SK-N-SH treated with all-trans-retinoic acid at 6 μM for 48 hours (cell line): ENCODE measurements at regions not wholly inside any gene's neighbourhood (a gene's known extent, or its start where the extent isn't known, plus 50 kb on each side); places are given as distances from the start of the nearest gene placed in this dataset.
A peak's percentile ranks its signal among the peaks of the same experiment; 100 is the strongest.

Source experiments
- ATAC-seq: fragments of 200-7000 bp; cut with Tn5 transposase; 3 replicates; pipeline ENCODE4 v1.9.1; 2020; ENCODE audit warnings: mild to moderate bottlenecking, moderate library complexity
- ARNTL ChIP-seq: fragments of 450-650 bp; formaldehyde crosslinking; IDR thresholded peaks from 2 replicates; pipeline ENCODE4 v1.5.0; 2020; ENCODE audit warnings: low read depth, mild to moderate bottlenecking, moderate library complexity, borderline replicate concordance
- BACH2 ChIP-seq: fragments of 250-450 bp; sonication (Bioruptor Pico); IDR thresholded peaks from 2 replicates; pipeline ENCODE4 v1.9.0; 2021; ENCODE audit warnings: mild to moderate bottlenecking, borderline replicate concordance
- CSDC2 ChIP-seq: fragments of 250-450 bp; sonication (Bioruptor Pico); IDR thresholded peaks from 2 replicates; pipeline ENCODE4 v1.5.0; 2020; ENCODE audit warnings: mild to moderate bottlenecking, moderate library complexity
- ESRRG ChIP-seq: fragments of 250-450 bp; sonication (Bioruptor Pico); IDR thresholded peaks from 2 replicates; pipeline ENCODE4 v1.6.1; 2021; ENCODE audit warnings: mild to moderate bottlenecking
- GLIS3 ChIP-seq: fragments of 250-450 bp; sonication (Bioruptor Pico); IDR thresholded peaks from 2 replicates; pipeline ENCODE4 v1.5.0; 2020; ENCODE audit warnings: mild to moderate bottlenecking, moderate library complexity
- ISL1 ChIP-seq: fragments of 250-450 bp; sonication (Bioruptor Pico); IDR thresholded peaks from 2 replicates; pipeline ENCODE4 v2.1.2; 2022; ENCODE audit warnings: mild to moderate bottlenecking, moderate library complexity
- OSR1 ChIP-seq: fragments of 250-450 bp; sonication (Bioruptor Pico); IDR thresholded peaks from 2 replicates; pipeline ENCODE4 v1.8.0; 2022; ENCODE audit warnings: moderate library complexity, mild to moderate bottlenecking, inconsistent platforms
- PPARA ChIP-seq: fragments of 250-450 bp; sonication (Bioruptor Pico); IDR thresholded peaks from 2 replicates; pipeline ENCODE4 v1.5.0; 2020; ENCODE audit warnings: mild to moderate bottlenecking, borderline replicate concordance
- RARB ChIP-seq: fragments of 250-450 bp; sonication (Bioruptor Pico); IDR thresholded peaks from 2 replicates; pipeline ENCODE4 v1.8.0; 2021; ENCODE audit warnings: mild to moderate bottlenecking, moderate library complexity
- SNAI2 ChIP-seq: fragments of 250-450 bp; sonication (Bioruptor Pico); IDR thresholded peaks from 2 replicates; pipeline ENCODE4 v1.5.0; 2020; ENCODE audit warnings: mild to moderate bottlenecking, moderate library complexity
- TCF4 ChIP-seq: fragments of 250-450 bp; sonication (Bioruptor Pico); IDR thresholded peaks from 2 replicates; pipeline ENCODE4 v1.8.0; 2021; ENCODE audit warnings: mild to moderate bottlenecking, moderate library complexity, borderline replicate concordance
- TOX ChIP-seq: fragments of 250-450 bp; sonication (Bioruptor Pico); IDR thresholded peaks from 2 replicates; pipeline ENCODE4 v1.8.0; 2021; ENCODE audit warnings: mild to moderate bottlenecking, moderate library complexity, borderline replicate concordance
- ZC3H10 ChIP-seq: fragments of 250-450 bp; sonication (Bioruptor Pico); IDR thresholded peaks from 2 replicates; pipeline ENCODE4 v1.5.1; 2021; ENCODE audit warnings: mild to moderate bottlenecking, moderate library complexity
- ZFP3 ChIP-seq: fragments of 250-450 bp; sonication (Bioruptor Pico); IDR thresholded peaks from 2 replicates; pipeline ENCODE4 v1.5.0; 2020; ENCODE audit warnings: mild to moderate bottlenecking, moderate library complexity
- ZNF565 ChIP-seq: fragments of 450-650 bp; formaldehyde crosslinking; conservative IDR thresholded peaks from 2 replicates; pipeline ENCODE4 v1.5.0; 2020; ENCODE audit warnings: low read depth, mild to moderate bottlenecking, moderate library complexity
- ZNF70 ChIP-seq: fragments of 450-650 bp; formaldehyde crosslinking; IDR thresholded peaks from 2 replicates; pipeline ENCODE4 v1.5.0; 2020; ENCODE audit warnings: mild to moderate bottlenecking, moderate library complexity
- ZNF8 ChIP-seq: fragments of 450-650 bp; formaldehyde crosslinking; IDR thresholded peaks from 2 replicates; pipeline ENCODE4 v1.5.0; 2020; ENCODE audit warnings: mild to moderate bottlenecking, moderate library complexity
- TF ChIP-seq, protein P1 (sequence below): fragments of 250-450 bp; sonication (Bioruptor Pico); IDR thresholded peaks from 2 replicates; pipeline ENCODE4 v1.8.0; 2021; ENCODE audit warnings: low read depth, mild to moderate bottlenecking, moderate library complexity, borderline replicate concordance
- TF ChIP-seq, protein P2 (sequence below): fragments of 250-450 bp; sonication (Bioruptor Pico); IDR thresholded peaks from 2 replicates; pipeline ENCODE4 v1.5.0; 2020; ENCODE audit warnings: mild to moderate bottlenecking, moderate library complexity
- TF ChIP-seq, protein P3 (sequence below): fragments of 250-450 bp; sonication (Bioruptor Pico); IDR thresholded peaks from 2 replicates; pipeline ENCODE4 v1.8.0; 2020; ENCODE audit warnings: mild to moderate bottlenecking, moderate library complexity, borderline replicate concordance
- TF ChIP-seq, protein P4 (sequence below): fragments of 250-450 bp; sonication (Bioruptor Pico); IDR thresholded peaks from 2 replicates; pipeline ENCODE4 v1.5.1; 2020; ENCODE audit warnings: low read depth, mild to moderate bottlenecking, moderate library complexity

GRCh38 chr1:67570486-67571143, 114.4 kb upstream of the GADD45A start:
- peak; percentile 27; the same call in 1 of the 2 replicates for TF ChIP-seq ISL1 (CRISPR knock-in tag)
- TF ChIP-seq ZC3H10 = no peak
- ATAC-seq = peak; percentile 94

DNA sequence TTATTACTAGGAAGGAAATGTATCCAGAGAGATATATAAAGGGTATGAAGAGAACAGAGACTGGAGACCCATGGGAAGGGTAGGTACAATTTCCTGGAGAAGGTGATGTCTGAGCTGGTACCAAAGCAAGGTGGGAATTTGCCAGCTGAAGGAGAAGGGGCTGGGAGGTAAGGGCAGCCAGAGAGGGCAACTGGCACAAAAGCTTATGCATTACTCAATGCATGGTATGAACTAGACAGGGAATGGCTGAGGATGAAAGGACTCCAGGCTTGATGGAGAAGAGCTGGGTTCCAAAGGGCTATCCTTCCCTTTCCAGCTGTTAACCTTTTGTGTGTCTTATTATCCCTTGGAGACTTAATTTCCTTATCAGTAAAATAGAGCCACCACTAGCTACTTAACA, 113.6 kb upstream of the GADD45A start:
- no peak for ATAC-seq
- TF ChIP-seq ZNF70 = no peak
- no peak for TF ChIP-seq SNAI2 (CRISPR knock-in tag)
- TF ChIP-seq ZNF565 (CRISPR knock-in tag) = no peak
- TF ChIP-seq ZFP3 (CRISPR knock-in tag) = no peak
- no peak for TF ChIP-seq ARNTL
- TF ChIP-seq GLIS3 (CRISPR knock-in tag) = no peak
- TF ChIP-seq, protein P1, sequence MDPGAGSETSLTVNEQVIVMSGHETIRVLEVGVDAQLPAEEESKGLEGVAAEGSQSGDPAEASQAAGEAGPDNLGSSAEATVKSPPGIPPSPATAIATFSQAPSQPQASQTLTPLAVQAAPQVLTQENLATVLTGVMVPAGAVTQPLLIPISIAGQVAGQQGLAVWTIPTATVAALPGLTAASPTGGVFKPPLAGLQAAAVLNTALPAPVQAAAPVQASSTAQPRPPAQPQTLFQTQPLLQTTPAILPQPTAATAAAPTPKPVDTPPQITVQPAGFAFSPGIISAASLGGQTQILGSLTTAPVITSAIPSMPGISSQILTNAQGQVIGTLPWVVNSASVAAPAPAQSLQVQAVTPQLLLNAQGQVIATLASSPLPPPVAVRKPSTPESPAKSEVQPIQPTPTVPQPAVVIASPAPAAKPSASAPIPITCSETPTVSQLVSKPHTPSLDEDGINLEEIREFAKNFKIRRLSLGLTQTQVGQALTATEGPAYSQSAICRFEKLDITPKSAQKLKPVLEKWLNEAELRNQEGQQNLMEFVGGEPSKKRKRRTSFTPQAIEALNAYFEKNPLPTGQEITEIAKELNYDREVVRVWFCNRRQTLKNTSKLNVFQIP = no peak
- no peak for TF ChIP-seq ZC3H10
- TF ChIP-seq ESRRG (CRISPR knock-in tag) = no peak
- TF ChIP-seq RARB (CRISPR knock-in tag) = no peak
- TF ChIP-seq CSDC2 = no peak
- no peak for TF ChIP-seq PPARA
- no peak for TF ChIP-seq ZNF8 (CRISPR knock-in tag)
- TF ChIP-seq, protein P2, sequence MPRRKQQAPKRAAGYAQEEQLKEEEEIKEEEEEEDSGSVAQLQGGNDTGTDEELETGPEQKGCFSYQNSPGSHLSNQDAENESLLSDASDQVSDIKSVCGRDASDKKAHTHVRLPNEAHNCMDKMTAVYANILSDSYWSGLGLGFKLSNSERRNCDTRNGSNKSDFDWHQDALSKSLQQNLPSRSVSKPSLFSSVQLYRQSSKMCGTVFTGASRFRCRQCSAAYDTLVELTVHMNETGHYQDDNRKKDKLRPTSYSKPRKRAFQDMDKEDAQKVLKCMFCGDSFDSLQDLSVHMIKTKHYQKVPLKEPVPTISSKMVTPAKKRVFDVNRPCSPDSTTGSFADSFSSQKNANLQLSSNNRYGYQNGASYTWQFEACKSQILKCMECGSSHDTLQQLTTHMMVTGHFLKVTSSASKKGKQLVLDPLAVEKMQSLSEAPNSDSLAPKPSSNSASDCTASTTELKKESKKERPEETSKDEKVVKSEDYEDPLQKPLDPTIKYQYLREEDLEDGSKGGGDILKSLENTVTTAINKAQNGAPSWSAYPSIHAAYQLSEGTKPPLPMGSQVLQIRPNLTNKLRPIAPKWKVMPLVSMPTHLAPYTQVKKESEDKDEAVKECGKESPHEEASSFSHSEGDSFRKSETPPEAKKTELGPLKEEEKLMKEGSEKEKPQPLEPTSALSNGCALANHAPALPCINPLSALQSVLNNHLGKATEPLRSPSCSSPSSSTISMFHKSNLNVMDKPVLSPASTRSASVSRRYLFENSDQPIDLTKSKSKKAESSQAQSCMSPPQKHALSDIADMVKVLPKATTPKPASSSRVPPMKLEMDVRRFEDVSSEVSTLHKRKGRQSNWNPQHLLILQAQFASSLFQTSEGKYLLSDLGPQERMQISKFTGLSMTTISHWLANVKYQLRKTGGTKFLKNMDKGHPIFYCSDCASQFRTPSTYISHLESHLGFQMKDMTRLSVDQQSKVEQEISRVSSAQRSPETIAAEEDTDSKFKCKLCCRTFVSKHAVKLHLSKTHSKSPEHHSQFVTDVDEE = no peak
- TF ChIP-seq, protein P3, sequence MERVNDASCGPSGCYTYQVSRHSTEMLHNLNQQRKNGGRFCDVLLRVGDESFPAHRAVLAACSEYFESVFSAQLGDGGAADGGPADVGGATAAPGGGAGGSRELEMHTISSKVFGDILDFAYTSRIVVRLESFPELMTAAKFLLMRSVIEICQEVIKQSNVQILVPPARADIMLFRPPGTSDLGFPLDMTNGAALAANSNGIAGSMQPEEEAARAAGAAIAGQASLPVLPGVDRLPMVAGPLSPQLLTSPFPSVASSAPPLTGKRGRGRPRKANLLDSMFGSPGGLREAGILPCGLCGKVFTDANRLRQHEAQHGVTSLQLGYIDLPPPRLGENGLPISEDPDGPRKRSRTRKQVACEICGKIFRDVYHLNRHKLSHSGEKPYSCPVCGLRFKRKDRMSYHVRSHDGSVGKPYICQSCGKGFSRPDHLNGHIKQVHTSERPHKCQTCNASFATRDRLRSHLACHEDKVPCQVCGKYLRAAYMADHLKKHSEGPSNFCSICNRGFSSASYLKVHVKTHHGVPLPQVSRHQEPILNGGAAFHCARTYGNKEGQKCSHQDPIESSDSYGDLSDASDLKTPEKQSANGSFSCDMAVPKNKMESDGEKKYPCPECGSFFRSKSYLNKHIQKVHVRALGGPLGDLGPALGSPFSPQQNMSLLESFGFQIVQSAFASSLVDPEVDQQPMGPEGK (CRISPR knock-in tag) = no peak

DNA sequence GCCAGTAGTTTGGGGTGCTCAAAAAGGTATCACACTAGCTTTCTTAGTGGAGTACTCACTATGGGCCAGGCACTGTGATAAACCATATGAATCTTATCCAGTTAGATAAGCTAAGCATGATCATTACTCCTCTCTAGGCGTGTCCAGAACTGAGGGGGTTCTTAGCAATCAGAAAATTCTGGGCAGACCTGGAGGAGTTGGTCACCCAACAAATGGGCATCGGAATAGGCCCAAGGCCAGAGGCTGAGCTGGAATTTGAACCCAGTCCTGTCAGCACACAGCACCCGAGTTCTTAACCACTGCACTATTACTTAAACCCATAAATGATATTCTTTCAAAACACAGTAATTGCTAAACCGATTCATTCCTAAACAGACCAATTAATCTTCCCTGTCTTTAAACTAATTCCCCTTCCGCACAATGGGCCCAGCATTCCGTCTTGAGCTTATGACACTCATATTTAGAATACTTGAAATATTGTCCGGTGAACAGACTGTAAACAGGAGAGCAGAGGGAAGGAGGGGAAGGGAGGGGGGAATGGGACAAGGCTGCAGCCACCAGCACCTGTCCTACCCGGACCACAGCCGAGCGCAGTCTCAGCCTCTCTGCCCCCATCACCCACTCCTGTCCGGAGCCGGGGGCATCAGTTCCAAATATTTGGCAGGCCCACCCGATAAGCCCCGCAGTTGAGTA, 113.0 kb upstream of the GADD45A start:
- no peak for ATAC-seq
- TF ChIP-seq PPARA (no peak), ZNF70 (no peak), ARNTL (no peak), OSR1 (CRISPR knock-in tag) (no peak), ZNF565 (CRISPR knock-in tag) (no peak), BACH2 (CRISPR knock-in tag) (no peak), CSDC2 (no peak), RARB (CRISPR knock-in tag) (no peak), ISL1 (CRISPR knock-in tag) (no peak), GLIS3 (CRISPR knock-in tag) (no peak), ESRRG (CRISPR knock-in tag) (no peak), TOX (CRISPR knock-in tag) (no peak), ZC3H10 (no peak), TCF4 (CRISPR knock-in tag) (no peak)
- TF ChIP-seq, protein P3 (CRISPR knock-in tag) = no peak
- TF ChIP-seq, protein P2 = no peak
- TF ChIP-seq, protein P1 = no peak
- TF ChIP-seq, protein P4, sequence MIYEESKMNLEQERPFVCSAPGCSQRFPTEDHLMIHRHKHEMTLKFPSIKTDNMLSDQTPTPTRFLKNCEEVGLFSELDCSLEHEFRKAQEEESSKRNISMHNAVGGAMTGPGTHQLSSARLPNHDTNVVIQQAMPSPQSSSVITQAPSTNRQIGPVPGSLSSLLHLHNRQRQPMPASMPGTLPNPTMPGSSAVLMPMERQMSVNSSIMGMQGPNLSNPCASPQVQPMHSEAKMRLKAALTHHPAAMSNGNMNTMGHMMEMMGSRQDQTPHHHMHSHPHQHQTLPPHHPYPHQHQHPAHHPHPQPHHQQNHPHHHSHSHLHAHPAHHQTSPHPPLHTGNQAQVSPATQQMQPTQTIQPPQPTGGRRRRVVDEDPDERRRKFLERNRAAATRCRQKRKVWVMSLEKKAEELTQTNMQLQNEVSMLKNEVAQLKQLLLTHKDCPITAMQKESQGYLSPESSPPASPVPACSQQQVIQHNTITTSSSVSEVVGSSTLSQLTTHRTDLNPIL (CRISPR knock-in tag) = no peak
